Nucleus accumbens (tissue), 56 donors: ENCODE measurements at regions not wholly inside any gene's neighbourhood (a gene's known extent, or its start where the extent isn't known, plus 50 kb on each side); places are given as distances from the start of the nearest gene placed in this dataset.
"Not testable (repeated sequence)": the region's sequence is repeated elsewhere in the genome, so short reads cannot be mapped to it uniquely, and the experiment has no call there.

Source experiments
- DNase-seq, 56 donors: peaks; one replicate each; lab custom pipeline; 2025; lab: John Stamatoyannopoulos, UW

- no peak for DNase-seq
Observed at GRCh38 chr1:189620471-189620870, 857.2 kb downstream of the BRINP3 start.

DNA sequence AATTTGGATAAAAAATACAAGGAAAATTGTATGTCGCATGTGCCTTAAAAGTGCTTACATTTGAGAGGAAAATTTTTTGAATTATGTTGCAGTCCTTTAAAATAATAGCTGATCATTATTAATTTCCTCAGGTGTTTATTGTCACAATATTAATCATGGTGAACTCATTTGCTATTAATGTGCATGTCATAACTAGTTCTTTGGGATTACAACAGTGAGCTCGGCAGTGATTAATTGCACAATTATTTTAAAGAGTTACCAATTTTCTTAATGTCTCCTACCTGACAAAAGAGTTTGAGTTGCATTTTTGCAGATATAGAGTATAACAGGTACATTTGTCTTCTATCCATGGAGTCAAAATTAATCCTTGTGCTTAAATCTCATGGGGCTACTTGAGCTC lies 854.3 kb downstream of the BRINP3 start:
- no peak for DNase-seq

- DNase-seq: no peak
Observed at GRCh38 chr1:189627427-189627826, 850.2 kb downstream of the BRINP3 start.

- DNase-seq: no peak
Observed at GRCh38 chr1:189628857-189629256, 848.8 kb downstream of the BRINP3 start.

DNA sequence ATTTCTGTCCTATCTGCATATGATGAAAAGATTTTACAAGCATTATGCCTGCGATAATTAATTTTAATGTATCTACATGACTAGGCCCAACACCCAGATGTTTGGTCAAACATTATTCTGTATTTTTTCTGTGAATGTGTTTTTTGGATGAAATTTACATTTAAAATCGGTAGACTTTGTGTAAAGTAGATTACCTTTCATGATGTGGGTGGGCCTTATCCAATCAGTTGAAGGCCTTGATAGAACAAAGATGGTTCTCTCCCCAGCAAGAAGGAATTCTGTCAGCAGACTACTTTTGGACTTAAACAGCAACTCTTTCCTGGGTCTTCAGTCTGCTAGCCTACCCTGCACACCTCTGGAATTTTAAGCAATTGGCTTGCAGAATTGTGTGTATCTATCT lies 844.0 kb downstream of the BRINP3 start:
- DNase-seq: no peak

DNA sequence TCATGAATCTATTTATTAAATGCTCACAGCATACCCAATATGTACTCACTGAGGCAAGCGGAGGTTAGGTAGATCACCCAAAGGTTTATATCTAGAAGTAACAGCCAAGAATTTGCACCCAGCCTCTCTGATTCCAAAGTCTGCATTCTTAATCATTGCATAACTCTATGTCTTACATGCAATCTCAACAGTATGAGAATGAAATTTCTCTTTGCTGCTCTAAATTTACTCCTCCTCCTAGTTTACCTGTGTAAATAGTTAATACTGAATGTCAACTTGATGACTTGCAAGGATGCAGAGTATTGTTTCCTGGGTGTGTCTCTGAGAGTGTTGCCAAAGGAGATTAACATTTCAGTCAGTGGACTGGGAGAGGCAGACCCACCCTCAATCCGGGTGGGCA lies 840.6 kb downstream of the BRINP3 start:
- no peak for DNase-seq

GRCh38 chr1:189644156-189644555 lies 833.5 kb downstream of the BRINP3 start:
- DNase-seq: not testable (repeated sequence)

- no peak for DNase-seq
Observed at GRCh38 chr1:189644970-189645369, 832.7 kb downstream of the BRINP3 start.

DNA sequence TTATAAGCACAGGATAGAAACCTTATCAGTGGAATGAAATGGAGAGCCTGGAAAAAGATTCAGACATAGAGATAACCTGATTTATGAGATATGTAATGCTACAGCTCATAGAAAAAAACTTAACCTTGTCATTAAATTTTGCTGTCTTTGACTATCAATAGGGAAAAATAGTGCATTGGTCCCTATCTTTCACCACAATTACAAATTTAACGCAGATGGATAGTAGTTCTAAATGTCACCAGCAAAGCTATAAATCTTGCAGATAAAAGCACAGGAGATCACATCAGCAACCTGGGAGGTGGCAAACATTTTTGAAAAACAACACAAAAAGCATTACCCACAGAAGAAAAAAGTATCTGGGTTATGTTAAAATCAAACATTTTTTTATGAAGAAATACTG lies 831.6 kb downstream of the BRINP3 start:
- no peak for DNase-seq

GRCh38 chr1:189654906-189655305 lies 822.8 kb downstream of the BRINP3 start:
- no peak for DNase-seq

DNA sequence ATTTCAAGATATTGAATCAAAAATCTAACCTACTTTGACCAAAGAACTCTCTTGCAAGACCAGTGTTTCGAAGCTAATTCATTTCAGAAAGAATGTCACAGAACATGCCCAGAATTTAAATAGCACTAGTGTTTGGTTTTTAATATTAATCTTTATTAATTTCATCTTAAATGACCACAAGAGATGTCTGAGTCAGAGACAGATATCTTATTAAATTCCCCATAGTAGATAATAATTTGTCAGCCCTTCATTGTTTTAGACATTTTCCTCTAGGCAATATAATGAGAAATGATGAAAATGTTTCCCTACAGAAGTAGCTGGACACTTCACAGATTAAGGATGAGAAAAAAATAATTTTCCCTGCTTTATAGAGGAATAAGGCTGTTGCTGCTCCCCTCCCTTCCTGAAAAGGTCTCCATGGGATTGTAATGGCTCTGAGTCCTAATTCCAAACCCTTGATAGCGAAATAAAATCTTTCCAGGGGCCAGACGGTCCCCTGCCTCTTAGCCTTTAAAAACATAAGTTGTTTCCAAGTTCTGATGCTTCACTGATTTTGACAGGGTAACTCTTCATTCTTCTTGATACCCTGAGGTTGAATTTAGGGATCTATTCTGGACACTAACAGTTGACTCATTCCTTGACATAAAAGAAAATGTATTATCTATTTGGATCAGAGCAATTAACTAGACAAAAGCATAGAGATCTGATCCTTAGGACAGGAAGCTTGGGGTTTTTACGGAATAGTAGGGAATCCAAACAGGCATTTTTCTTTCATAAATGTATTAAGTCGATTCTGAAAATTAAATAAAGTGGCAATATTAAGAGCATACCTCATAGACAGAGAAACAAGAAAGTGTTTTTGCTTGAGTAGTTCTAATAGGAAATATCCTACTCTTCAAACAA lies 820.8 kb downstream of the BRINP3 start:
- DNase-seq: no peak

DNA sequence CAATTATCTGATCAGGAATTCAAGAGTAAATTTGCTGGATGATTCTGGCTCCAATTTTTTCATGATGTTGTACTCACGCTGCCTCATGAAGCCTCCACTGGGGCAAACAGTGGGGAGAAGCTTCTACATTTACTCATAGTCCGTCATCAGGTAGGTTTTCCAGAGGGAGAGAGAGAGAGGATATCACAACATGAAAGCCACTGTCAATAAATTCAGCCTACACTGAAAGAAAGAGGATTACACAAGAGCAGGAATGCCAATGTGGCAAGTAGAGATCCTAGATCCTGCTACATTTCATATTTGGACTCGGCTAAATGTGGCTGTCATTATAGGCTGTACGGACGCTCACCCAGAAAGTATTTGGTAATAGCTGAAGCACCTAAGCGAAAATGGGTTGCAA lies 819.9 kb downstream of the BRINP3 start:
- DNase-seq: no peak

DNA sequence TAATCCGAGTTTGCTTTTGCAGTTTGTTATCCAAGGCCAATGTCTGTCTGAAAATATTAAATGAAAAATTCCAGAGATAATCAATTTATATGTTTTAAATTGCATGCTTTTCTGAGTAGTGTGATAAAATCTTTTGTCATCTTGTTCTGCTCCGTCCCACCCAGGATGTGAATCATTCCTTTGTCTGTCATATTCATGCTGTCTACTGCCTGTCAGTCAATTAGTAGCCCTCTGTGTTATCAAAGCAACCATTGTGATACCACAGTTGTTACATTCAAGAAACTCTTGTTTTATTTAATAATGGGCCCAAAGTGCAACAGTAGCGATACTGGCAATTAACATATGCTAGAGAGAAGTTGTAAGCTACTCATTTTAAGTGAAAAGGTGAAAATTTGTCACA lies 819.3 kb downstream of the BRINP3 start:
- DNase-seq: peak in 1 of 56 donors; percentile 0

GRCh38 chr1:189659731-189660130 lies 817.9 kb downstream of the BRINP3 start:
- DNase-seq: no peak

- DNase-seq: no peak
Observed at GRCh38 chr1:189662190-189662589, 815.5 kb downstream of the BRINP3 start.

DNA sequence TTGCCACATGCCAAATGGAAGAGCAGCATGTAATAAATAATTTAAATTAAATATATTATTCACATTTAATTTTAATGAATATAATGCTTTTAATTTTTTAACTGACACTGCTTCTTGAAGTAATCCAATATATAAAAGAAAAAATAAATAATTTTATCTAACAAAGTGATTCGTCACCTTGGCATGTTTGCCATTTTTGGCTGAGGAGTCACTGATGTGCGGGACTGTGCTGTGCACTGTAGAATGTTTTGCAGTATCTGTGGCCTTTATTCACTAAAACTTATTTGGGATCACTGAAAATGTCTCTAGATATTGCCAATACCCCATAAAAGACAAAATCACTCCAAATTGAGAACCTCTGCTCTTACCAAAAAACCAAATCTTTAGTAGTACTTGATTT lies 807.8 kb downstream of the BRINP3 start:
- no peak for DNase-seq

- no peak for DNase-seq
Observed at GRCh38 chr1:189673217-189673616, 804.4 kb downstream of the BRINP3 start.

DNA sequence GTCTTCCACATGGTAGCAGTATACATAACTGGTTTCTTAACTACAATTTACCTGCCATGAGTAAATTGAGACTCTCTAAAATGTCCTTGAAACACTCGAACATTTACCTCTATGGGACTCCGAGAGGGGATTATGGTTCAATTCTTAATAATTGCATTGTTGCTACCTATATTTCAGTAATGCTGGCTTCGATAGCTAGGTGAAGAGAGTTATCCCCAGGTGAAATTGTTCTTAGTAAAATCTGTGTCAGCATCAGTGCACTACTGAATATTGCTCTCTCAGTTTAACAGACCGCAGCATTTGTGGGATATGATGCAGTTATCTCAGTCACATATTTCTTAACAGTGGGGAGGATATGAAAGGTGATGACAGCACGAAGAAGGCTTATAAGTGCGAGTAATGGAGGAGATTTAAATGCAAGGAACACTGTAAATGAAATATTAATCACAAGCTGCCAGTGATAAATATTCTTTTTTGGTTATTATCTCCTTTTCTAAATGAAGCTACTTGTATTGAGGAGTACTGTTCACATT lies 801.9 kb downstream of the BRINP3 start:
- DNase-seq: no peak

DNA sequence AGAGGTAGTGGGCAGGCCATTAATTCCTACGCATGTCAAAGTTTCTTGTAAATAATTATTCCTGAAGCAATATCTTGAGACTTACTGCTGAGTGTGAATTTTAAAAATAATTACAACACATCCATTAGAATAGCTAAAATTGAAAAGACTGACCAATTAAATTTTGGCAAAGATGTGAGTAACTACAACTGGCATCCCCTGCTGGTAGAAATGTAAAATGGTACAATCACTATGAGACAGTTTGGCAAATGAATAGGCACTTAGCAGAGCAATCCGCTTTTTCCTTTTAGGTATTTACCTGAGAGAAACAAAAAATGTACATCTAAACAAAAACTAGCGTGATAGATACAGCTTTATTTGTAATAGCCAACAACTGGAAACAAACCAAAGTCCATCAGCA lies 798.9 kb downstream of the BRINP3 start:
- DNase-seq: no peak

- no peak for DNase-seq
Observed at GRCh38 chr1:189681252-189681919, 796.3 kb downstream of the BRINP3 start.

DNA sequence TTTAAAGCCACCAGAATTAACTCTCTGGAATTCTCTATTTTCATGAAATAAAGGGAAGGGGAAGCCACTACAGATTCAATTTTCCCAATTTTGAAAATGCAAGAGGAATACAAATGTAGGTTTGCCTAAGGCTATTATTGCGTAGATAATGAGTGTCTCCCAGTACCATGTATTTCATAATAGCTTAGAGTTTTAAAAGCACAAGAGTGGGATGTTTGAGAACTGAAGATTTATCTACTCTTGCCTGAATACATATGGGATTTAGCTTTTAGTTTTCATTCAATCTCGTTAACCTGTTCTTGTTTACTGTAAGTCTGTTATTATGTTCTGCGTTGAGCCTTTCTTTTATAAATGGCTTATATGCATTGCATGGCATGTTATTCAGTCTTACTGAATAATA lies 795.1 kb downstream of the BRINP3 start:
- no peak for DNase-seq

- no peak for DNase-seq
Observed at GRCh38 chr1:189686288-189686687, 791.4 kb downstream of the BRINP3 start.
